GM18498 (cell line): ENCODE measurements at regions not wholly inside any gene's neighbourhood (a gene's known extent, or its start where the extent isn't known, plus 50 kb on each side); places are given as distances from the start of the nearest gene placed in this dataset.
"Not testable (repeated sequence)": the region's sequence is repeated elsewhere in the genome, so short reads cannot be mapped to it uniquely, and the experiment has no call there.

Experiments used
- ATAC-seq: cut with Tn5 transposase; IDR thresholded peaks from one replicate; pipeline ENCODE4 v1.9.1; 2021; ENCODE audit warnings: mild to moderate bottlenecking, moderate library complexity; ENCODE audit not compliant: unreplicated experiment

DNA sequence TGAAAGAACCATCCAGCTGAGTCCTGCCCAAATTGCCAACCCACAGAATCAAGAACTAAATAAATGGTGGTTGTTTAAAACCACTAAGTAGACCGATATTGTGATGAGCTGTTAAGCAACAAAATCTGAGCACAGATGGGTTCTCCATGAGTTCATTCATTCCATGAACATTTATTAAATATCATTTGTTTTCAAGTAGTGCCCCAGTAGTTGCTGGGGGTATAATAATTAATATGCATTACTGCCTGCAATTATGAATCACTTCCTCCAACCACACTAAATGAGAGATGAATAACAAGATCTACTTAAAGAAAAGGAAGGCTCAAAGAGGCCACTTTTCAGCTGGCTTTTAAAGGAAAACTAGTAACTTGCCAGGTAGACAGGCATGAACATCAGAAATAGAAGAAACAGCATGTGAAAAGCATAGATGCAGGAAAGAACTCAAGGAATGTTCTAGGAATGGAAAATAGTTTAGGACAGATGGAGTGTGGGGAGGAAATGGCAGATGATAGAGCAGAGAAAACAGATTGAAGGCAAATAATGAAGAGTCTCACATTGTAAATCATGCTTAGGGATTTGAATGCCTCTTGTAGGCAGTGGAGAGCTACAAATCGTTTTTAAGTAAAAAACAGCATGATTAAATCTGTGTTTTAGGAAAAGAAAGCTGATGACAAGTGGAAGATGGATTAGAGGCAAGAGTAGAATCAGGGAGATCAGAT is 641.7 kb upstream of the DIPK2B start:
- no peak for ATAC-seq

DNA sequence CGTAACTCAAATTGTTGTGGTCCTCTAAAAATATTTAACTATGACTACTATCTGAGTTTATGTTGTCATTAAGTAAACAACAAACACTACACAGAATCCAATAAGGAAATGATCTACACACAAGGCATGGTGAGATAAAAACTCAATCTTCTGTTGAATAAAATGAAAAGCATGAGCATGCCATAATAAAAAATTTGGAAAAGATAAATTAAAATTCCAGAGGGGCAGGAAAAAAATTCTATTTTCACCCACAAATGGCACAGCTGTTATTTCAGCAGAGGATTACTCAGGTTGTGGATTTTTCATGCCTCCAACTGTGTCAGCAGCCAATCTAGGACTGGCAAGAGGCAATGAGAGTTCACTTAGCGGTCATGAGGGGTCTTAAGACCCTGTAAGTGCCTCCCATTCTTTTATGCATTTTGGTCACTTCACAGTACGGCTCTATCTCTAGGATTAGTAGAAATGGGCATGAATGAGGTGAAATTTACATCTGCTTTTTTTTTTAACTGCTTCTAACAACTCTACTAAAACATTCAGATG is 639.8 kb upstream of the DIPK2B start:
- no peak for ATAC-seq

DNA sequence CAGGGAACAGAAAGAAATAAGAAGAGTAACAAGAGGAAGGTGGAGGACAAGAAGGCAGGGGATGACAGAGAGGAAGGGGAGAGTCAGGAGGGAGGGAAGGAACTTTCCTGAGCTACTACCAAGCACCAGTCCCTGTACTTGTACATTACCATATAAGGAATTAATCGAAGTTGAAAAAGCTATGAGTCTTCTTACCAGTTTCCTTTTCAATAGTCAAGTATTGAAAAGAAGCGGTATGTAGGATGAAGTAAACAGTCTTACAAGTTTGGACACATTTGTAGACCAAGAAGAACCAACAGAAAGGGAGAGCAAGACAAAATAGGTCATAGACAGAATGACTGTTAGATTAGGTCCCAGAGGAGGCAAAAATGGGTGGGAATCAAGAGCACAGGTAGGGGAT is 629.7 kb upstream of the DIPK2B start:
- ATAC-seq: no peak

DNA sequence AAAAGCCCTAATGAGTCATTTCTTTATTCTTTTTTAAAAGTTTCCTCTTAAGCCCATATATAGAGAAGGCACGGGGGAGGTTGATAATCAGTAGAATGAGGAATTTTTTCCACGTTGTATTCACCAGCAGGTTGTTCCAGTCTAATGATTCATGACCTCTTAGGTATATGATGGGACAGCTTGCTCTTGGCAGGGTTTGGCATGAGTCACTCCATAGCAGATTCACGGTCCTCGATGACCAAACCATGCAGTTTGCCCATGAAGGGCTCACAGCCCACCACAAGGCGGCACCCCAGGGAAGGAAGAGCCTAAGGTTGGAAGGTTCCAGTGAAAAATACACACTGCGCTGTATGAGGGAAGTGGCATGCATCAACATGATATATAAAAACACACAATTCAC is 623.8 kb upstream of the DIPK2B start:
- ATAC-seq: no peak

DNA sequence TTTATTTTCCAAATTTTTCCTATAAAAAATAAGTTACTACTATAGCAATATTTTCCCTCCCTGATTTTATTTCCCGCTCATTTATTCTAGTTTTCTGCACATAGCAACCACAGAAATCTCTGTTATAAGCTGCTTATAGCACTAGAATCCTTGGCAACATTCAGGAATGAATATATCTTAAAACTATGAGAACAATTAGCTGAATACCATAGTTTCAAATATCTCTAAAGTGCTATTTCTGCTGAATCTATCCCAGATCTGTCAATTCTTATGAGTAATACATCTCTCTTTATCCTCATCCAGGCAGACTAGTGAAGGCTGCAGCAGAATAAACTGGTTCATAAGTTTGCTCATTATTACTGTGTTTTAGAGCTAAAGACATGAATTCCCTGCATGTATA is 622.9 kb upstream of the DIPK2B start:
- ATAC-seq: no peak

DNA sequence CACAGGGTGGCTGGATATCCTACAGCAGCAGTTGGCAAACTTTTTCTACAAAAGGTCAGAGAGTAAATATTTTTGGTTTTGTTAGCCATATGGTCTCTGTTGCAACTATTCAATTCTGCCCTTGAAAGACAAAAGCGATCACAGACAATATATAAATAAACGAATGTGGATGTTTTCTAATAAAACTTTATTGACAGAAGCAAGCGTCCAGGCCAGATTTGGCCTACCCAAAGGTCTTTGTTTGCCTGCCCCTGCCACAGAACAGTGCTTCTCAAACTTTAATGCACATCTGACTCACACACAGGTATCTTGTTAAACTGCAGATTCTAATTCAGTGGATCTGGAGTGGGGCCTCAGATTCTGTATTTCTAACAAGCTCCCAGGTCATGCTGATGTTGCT is 621.4 kb upstream of the DIPK2B start:
- no peak for ATAC-seq

DNA sequence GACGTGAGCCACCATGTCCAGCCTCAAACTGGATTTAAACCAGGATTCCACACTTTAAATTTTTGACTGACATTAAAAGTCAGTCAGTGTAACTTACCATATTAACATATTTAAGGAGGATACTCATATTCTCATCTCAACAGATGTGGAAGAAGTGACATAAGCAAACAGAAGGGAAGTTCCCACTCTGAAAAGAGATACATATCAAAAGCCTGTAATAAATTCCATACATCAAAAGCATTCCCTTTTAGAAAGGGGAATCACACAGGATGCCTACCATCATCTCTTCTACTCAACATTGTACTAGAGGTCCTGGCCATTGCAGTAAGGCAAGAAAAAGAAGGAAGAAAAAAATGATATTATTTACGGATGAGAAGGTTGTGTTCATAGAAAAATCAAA is 618.2 kb upstream of the DIPK2B start:
- no peak for ATAC-seq

DNA sequence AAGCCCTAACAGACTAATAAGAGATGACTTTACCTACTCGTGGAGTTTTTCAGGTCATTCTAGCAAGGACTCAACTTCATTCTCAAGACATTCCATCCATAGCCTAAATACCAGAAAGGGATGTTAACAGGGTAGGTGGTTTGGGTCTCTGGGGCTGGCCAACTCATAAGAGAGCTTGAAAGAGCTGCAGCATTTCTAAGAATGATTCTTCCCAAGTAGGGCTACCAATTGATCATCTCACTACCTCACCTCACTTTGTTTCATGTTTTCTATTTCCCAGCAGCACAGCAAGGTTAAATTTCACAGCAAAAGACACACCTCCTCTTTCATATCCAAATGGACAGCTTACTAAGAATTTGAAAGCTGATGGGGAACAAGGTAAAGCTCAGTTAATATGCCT is 614.8 kb upstream of the DIPK2B start:
- no peak for ATAC-seq

DNA sequence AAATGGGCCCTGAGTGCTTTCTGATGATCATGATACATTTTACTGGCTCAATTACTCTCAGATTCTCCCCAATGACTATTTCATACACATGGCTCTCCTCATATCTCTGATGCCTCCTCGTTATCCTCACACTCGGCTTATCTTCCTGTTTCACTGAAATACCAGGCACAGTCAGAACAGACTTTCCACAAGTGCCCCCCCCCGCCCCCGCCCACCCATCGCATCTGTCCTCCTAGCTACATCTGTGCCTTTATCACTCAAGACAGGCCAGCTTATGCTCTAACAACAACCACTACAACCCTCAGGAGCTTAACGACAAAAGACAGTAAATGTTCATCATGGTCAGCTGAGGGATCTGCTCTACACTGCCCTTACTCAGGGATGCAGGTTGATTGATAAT is 610.6 kb upstream of the DIPK2B start:
- no peak for ATAC-seq

DNA sequence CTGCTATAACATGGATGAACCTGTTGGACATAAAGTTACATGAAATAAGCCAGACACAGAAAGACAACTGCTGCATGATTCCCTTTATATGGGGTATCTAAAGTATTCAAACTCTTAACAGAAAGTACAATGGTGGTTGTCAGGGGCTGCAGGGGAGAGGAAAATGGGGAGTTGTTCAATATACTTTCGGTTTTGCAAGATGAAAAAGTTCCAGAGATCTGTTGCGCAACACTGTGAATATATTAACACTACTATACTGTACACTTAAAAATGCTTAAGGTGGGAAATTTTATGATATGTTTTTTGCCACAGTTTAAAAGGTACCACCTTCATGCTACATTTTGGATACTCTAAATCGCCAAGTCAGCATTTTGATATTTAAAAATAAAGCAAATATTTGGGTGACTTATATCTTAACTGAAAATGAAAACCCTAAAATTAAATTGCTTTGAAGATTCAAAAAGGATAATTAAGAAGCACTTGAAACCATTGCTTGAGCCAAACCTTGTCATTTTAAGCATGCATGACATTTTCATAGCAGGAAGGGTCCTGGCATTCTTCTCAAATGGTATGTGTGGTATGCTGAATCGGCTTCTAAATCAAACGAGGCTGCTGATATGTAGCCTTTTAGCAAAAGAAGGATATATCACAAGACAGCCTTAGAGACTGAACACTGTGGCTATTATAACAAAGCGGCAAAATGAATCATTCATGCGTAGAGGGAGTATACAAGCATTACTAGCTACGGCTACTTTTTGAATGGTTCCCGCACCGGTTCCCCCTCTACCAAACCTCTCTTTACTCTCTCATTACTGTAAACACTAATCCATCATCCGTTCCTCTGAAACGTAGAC is 607.1 kb upstream of the DIPK2B start:
- no peak for ATAC-seq

DNA sequence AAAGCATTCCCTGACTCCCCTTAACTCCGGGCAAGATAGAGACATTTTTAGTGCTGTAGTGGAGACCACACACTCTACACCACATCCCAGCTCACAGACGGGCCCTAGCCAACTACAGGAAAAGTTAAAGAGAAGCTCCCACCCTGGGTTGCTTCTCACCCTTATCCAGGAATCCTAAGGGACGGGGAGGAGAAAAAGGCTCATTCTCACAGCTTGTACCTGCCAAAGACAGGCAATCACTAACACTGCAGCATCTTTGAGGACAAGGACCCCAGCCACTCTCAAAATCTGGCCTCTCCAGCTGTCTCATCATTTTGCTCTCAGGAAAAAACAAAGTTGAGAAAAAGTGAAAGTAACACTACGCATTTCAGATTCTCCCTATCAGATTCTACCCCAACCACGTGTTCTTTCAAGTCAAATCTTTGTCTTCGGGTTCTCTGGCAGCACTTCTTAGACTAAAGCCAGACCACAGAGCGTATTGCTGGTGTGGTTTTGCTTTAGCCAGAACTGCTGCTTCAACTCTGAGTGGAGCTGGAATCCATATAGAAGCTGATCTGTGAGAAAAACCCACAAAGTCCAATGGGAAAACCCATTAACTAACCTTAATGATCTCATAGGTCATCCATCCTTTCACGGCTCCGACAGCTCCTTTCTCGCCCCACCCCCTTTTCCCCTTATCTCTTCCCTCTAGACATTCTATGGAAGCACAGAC is 605.9 kb upstream of the DIPK2B start:
- ATAC-seq: peak; percentile 90

DNA sequence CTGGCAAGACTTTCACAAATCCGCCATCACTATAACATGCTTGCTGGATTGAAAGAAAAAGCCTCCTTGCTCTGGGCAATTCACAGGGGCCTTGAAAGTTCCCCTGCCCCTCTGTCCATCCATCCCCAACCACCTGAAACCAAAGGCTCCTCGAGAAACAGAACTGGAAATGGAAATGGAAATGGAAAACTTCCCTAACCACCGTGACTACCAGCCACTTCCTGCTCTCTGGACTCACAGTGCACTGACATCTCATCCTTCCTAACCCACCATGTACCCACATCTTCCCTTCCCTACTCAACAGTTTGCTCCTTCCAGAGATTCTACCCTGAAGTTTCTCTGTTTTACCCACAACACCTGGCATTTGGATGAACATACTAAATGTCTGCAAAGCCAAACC is 603.6 kb upstream of the DIPK2B start:
- no peak for ATAC-seq

DNA sequence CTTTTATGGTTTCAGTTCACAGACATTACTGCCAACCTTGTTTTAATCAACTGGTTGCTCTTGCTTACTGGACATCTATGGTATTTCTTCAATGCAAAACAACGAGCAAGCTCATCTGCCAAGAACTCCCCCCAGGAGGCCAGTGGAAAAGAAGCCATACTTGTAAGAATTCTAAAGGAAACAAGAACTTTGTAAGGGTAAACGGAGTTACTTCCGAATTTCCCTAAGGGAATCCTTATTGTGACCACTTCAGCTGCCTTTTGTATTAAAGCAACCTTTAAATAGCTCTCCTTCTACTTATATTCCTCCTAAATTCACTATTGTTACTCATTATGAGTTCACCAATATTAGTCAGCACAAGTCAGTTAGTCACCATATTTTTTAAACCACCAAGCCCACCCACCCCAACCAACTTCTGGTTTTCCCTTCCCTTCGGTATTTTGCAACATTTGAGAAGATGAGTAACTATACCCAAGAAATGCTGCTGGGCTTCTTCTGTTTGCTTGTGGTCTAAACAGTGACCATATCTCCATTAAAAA is 602.8 kb upstream of the DIPK2B start:
- no peak for ATAC-seq

DNA sequence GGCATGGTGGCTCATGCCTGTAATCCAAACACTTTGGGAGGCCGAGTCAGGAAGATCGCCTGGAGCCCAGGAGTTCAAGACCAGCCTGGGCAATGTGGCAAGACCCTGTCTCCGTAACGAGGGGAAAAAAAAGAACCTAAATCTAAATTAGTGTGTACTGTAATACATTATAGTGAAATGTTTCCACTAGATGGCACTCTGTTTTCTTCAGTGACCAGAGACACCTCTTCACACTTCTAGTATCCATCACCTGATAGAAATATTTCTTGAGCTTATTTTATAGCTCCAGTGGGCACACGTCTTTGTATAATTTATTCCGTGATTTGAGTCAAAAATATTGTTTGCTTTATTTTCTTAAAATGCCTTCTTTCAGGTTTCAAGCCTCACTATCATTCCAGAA is 600.9 kb upstream of the DIPK2B start:
- ATAC-seq: no peak

DNA sequence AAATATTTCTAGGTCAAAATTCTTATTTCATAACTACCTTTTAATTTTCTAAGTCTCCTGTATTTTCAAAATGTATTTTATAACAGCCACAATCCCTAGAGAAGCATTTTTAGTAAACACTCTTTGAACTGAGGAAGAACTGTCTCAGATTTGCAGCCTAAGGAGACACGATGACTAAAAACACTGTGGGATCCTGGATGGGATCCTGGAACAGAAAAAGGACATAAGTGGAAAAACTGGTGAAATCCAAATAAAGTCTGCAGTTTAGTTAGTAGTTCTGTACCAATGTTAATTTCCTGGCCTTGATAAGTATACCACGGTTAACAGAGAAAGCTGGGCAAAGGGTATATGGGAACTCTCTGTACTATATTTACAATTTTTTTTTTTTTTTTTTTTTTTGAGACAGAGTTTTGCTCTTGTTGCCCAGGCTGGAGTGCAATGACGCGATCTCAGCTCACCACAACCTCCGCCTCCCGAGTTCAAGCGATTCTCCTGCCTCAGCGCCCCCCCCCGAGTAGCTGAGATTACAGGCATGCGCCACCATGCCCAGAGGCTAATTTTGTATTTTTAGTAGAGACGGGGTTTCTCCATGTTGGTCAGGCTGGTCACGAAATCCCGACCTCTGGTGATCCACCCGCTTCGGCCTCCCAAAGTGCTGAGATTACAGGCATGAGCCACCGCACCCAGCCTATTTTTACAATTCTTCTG is 600.2 kb upstream of the DIPK2B start:
- ATAC-seq: not testable (repeated sequence)

DNA sequence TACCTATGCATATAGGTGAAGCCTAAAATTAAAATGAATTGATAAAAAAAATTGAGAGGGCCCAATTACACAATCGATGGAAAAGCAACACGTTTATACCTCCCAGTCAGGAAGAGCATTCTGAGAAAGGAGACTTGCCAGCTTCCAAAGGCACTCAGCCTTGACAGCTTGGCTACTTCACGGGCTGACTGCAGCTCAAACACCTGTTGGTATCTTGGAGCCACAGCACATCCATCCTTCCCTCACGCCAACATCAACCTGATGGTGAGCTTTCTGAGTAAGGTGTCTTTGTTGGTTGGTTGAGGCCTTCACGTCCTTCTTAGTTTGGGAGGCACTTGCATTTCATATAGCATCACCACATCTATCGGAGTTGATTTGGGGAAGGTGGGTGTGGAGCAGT is 598.9 kb upstream of the DIPK2B start:
- ATAC-seq: no peak

DNA sequence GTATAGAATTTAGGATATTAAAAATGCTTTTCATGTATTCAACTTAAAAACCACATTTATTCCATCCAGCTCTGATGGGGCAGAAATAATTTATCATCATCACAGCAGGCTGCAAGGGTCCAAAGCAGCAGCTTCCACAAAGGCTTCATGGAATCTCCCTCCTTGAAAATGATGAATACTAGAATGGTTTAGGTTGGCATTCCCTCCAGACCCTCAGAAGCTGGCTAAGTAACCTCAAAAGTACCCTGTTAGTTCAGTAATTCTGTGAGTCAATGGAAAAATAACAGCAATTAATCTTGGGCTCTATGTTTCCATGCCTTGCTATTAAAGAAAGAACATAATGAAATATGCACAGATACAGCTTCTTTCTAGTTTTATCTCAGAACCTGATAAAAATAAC is 594.9 kb upstream of the DIPK2B start:
- ATAC-seq: no peak

DNA sequence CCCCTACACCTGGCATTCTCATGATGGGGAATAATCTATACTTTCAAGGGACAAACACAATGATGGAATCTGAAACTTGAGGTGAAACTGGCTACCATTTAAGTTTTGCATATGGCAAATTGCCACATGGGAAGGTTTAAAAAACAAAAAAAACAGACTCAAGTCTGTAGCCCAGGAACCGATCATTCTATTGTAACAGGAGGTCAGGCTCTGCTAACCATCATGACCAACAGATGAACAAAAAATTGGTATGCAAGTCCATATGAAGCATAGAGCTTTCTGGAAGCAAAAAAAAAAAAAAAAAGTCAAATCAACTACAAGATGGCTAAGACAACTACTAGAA is 594.3 kb upstream of the DIPK2B start:
- peak; percentile 60 for ATAC-seq

DNA sequence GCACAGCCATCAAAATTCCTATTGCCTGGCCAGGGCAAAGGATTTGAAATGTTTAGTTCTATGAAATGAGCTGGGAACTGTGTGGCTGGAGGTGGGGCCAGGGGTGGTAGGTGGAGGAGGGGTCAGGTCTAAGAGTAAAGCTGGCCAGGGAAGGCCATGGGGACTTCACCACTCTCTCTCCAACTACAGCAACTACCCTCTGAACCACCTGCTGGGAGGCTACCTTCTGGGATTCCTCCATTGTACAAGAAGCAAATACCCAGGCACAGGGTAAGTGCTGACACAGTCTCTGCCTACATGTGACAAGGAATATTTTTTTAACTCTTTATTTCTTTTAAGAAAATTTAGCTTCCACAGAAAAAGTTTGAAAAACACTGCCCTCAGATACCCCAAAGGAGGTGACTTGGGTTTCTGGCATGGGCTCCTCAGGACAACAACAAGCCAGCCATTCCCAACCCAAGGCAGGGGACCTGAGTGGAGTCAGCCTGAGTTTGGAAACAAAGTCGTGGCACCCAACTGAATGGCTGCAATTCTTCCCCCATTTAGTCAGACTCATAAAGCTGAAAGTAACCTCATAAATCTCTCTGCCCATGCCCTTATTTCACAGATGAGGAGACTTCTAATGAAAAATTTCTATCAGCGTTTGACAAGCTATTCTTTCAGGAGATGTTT is 593.8 kb upstream of the DIPK2B start:
- ATAC-seq: peak; percentile 40

DNA sequence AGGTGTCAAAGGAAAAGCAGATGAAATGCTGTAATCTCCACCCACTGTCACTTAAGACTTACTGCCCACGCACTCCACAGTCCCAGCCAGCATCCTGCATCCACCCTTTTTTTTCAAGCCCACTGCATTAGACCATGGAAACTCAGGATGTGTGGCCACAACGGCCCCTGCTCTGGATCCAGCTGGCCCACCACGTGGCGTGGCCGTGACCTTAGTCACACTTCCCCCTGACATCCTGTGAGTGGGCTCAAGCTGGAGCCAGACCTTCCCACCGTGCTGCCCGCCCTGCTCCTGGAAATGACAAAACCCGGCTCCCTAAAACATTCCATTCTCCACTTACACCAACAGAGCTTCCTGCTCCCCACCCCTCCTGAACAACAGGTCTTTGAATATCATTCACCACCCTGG is 588.3 kb upstream of the DIPK2B start:
- ATAC-seq: no peak
